SJCRH30 (cell line): ENCODE measurements at regions not wholly inside any gene's neighbourhood (a gene's known extent, or its start where the extent isn't known, plus 50 kb on each side); places are given as distances from the start of the nearest gene placed in this dataset.

Source experiments
- DNase-seq, 2 experiments: peaks; one replicate each; pipeline ENCODE4 v3.0.0-alpha.2; 2015 to 2020
- H3K27ac ChIP-seq: fragments of 250-450 bp; sonication (Bioruptor Pico); 2 replicates; pipeline ENCODE4 v1.5.1; 2020; ENCODE audit warnings: mild to moderate bottlenecking, moderate library complexity
- H3K27me3 ChIP-seq: fragments of 250-450 bp; sonication (Bioruptor Pico); 2 replicates; pipeline ENCODE4 v1.5.1; 2020; ENCODE audit warnings: mild to moderate bottlenecking, moderate library complexity
- H3K36me3 ChIP-seq: fragments of 250-450 bp; sonication (Bioruptor Pico); 2 replicates; pipeline ENCODE4 v1.5.1; 2020; ENCODE audit warnings: mild to moderate bottlenecking, moderate library complexity
- H3K4me1 ChIP-seq: fragments of 250-450 bp; sonication (Bioruptor Pico); 2 replicates; pipeline ENCODE4 v1.5.1; 2020; ENCODE audit warnings: mild to moderate bottlenecking, moderate library complexity
- H3K4me3 ChIP-seq: fragments of 250-450 bp; sonication (Bioruptor Pico); 2 replicates; pipeline ENCODE4 v1.5.1; 2020; ENCODE audit warnings: mild to moderate bottlenecking, moderate library complexity
- H3K9me3 ChIP-seq: fragments of 250-450 bp; sonication (Bioruptor Pico); replicated peaks from 2 replicates; pipeline ENCODE4 v1.5.1; 2020; ENCODE audit warnings: mild to moderate bottlenecking, moderate library complexity

- H3K4me3 ChIP-seq, result no peak overlapping the region
- H3K27me3 ChIP-seq, result no peaks in the 10 kb centered on the region
- no peaks in the 10 kb centered on the region for H3K4me1 ChIP-seq
- DNase-seq, result no peak
- H3K9me3 ChIP-seq, result no peaks in the 10 kb centered on the region
- no peak overlapping the region for H3K27ac ChIP-seq
- no peaks in the 10 kb centered on the region for H3K36me3 ChIP-seq
These were observed 121.1 kb upstream of the TMEM45B start for GRCh38 chr11:129694538-129694937.

- Histone ChIP-seq H3K4me1 (no peaks in the 10 kb centered on the region), H3K27ac (no peak overlapping the region), H3K27me3 (no peaks in the 10 kb centered on the region), H3K36me3 (no peaks in the 10 kb centered on the region), H3K4me3 (no peak overlapping the region), H3K9me3 (no peaks in the 10 kb centered on the region)
- DNase-seq, result no peak
These were observed 120.7 kb upstream of the TMEM45B start for GRCh38 chr11:129694966-129695365.

GRCh38 chr11:129695571-129696308 lies 119.9 kb upstream of the TMEM45B start:
- Histone ChIP-seq H3K4me3 (no peak overlapping the region), H3K27me3 (no peaks in the 10 kb centered on the region), H3K27ac (no peak overlapping the region), H3K9me3 (no peaks in the 10 kb centered on the region), H3K4me1 (no peaks in the 10 kb centered on the region), H3K36me3 (no peaks in the 10 kb centered on the region)
- peak; percentile 24 to 48 for DNase-seq

DNA sequence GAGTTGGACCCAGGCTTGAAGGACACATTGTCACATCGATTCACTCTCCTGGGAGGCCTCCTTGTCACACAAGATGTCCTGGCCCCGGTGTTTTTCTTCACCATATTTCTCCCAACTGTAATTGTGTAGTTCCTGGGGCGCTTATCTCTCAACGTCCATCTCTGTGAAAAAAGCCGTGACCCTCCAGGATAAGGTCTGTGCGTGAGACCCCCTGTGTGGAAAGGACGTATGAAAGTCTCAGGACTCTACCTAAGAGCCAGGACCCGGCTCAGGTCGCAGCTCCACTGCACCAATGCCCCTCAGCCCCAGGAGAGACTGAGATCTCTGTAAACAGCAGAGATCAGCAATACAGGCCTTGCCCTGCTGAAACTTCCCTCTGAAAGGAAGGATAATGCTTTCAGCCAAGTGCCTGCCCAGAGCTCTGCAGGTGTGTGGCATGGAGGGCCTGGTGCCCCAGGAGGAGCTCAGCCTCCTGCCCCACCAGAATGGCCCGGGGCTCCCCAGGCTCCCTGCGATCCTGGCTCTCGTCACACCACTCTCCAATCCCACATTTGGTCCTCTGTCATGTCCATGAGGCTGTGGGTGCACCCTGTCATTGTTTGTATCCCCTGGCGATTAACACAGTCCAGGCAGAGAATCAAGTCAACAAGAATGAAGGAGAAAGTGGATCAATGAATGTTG lies 119.2 kb upstream of the TMEM45B start:
- Histone ChIP-seq H3K9me3 (no peaks in the 10 kb centered on the region), H3K27ac (no peak overlapping the region), H3K4me1 (no peaks in the 10 kb centered on the region), H3K4me3 (no peak overlapping the region), H3K27me3 (no peaks in the 10 kb centered on the region), H3K36me3 (no peaks in the 10 kb centered on the region)
- DNase-seq, result no peak

DNA sequence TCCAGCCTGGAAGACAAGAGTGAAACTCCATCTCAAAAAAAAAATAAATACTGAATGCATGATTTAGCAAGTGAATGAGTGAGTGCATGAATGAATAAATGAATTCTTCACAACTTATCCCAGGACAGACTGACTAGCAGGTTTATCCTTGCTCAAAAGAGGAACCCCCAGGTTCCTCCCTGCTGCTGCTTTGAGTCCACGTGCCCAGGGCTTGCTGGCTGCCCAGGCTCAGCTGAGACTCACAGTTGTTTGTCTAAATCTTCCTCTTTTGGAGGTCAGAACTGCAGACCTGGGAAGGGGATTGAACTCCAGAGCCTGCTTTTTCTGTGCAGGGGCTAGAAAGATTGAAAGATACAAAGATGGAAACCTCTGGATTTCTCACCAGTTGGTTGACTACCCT lies 117.4 kb upstream of the TMEM45B start:
- no peak overlapping the region for H3K27ac ChIP-seq
- H3K27me3 ChIP-seq, result no peaks in the 10 kb centered on the region
- no peaks in the 10 kb centered on the region for H3K9me3 ChIP-seq
- no peaks in the 10 kb centered on the region for H3K36me3 ChIP-seq
- DNase-seq, result no peak
- H3K4me3 ChIP-seq, result no peak overlapping the region
- H3K4me1 ChIP-seq, result no peaks in the 10 kb centered on the region

DNA sequence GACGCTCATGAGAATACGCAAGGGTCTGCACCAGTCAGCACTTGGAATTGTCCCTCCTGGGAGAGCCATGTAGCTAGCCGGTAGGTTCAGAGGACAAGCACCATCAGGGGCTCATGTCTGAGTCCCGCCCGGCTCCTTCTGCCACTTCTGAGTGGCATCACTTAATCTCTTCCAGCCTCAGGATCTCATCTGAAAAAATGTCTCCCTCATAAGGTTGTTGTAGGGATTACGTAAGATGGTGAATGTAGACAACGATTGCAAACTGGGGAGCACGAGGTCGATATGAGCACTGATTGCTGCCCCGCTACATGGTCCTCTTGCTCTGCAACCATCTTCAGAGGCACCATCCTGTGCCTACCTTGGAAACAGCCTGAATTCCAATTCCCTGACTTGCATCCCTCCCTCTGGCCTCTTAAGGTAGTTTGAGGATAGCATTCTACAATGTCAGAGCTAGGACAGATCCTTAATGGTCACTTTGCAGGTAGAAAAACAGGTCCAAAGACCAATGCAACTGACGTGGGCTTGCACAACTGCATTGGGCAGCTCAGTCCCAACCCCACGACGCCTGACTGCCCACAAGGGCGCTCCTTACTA lies 115.8 kb upstream of the TMEM45B start:
- H3K4me3 ChIP-seq, result no peak overlapping the region
- H3K27me3 ChIP-seq, result no peaks in the 10 kb centered on the region
- H3K27ac ChIP-seq, result no peak overlapping the region
- H3K9me3 ChIP-seq, result no peaks in the 10 kb centered on the region
- no peaks in the 10 kb centered on the region for H3K4me1 ChIP-seq
- DNase-seq, result no peak
- no peaks in the 10 kb centered on the region for H3K36me3 ChIP-seq

DNA sequence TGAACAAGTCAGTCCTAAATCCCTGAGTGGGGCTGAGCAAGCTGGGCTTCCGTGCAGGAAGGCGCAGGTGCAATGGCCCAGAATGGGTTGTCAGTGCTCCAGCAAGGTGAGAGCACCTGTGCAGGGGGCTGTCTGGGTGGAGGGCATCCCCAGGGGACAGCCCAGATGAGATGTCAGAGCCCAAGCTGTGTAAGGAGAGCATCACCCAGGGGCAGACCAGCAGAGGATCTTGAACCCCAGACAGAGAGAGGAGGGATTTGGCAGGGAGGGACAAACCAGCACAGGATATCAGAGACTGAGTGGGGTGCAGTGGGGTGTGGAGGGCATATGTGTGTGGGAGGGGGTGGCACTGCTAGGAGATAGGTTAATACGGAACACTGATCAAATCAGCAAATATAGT lies 114.9 kb upstream of the TMEM45B start:
- H3K9me3 ChIP-seq, result no peaks in the 10 kb centered on the region
- no peak overlapping the region for H3K4me3 ChIP-seq
- H3K4me1 ChIP-seq, result no peaks in the 10 kb centered on the region
- no peaks in the 10 kb centered on the region for H3K36me3 ChIP-seq
- no peak overlapping the region for H3K27ac ChIP-seq
- H3K27me3 ChIP-seq, result no peaks in the 10 kb centered on the region
- no peak for DNase-seq

DNA sequence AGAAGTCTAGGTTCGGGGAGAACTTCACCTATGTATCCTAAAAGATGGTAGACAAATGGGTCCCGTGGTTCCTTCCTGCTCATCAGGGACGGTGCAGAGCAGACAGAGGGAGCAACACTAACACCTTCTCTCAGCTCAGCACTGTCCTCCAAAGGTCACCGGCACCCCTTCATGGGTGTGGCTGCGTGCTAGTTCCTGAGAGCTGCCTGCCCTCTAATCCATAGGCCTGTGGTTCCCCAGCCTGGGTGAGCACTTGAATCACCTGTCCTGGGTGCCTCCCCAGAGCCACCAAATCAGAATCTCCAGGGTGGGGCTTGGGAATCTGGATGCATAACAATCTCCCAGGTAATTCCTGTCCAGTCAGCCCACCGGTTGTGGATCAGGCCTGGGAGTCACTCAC lies 113.9 kb upstream of the TMEM45B start:
- H3K4me3 ChIP-seq, result no peak overlapping the region
- no peak for DNase-seq

DNA sequence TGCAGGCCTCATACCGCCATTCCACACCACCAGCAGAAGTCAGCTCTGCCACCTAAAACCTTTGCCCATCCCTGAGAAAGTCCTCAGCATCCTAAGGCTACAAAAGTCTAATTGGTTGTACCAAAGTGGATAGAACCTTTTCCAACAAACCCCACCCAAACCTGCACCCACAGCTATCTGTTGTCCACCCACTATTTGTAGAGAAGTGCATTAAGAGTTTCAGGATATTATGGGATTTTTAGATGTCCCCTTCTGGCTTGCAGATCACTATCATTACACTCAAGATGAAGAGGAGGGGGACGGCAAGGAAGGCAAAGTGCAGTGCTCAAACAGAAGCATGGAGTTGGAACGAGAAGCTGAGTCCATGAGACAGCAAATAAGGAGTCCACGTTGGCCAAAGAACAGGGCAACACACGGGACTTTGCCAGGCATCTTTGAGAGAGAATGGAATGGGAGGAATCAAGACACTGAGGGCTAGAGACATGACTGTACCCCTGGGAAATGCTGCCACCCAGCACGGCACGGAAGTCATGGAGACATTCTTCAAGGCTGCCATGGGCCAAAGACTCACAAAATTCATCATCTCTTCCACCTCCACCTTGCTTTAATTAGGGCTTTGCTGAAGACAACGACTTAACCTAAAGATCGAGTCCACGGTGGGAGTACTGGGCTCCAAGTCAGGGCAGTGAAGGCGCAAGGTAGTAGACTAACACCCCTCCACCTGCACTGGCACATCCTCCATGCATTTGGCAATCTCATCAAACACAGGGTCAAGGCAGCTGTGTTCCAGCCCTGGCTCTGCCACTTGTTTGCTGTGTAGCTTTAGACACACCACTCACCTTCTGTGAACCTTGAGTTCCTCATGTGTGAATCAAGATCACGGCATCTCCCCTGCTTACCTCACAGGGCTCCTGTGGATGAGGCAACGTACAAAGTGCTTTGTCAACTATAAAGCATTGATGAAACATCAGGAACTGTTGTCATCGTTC lies 112.9 kb upstream of the TMEM45B start:
- Histone ChIP-seq H3K4me1 (no peaks in the 10 kb centered on the region), H3K4me3 (no peak overlapping the region), H3K27ac (no peak overlapping the region), H3K9me3 (no peaks in the 10 kb centered on the region), H3K36me3 (no peaks in the 10 kb centered on the region), H3K27me3 (no peaks in the 10 kb centered on the region)
- DNase-seq, result no peak

More for the DNA sequence above, 113.9 kb upstream of the TMEM45B start:
- Histone ChIP-seq H3K9me3 (no peaks in the 10 kb centered on the region), H3K4me1 (no peaks in the 10 kb centered on the region), H3K27me3 (no peaks in the 10 kb centered on the region), H3K27ac (no peak overlapping the region), H3K36me3 (no peaks in the 10 kb centered on the region)

DNA sequence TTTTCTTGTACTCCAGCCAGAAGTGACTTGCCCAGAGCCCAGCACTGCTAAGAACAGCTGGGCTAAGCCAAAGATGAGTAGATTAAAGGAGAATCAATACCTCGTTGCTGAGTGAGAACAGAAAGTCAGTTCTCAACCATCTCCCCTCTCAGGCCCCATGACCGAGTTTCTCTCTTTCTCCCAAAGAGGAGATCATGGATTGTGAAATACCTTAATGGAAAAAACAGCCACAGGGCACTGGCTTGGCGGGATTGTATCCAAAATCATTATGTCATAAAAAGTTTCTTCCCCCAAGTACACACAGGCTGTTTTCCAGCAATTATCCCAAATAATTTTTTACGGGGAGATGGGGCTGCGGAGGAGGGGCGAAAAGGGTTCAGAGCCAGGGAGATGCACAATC lies 111.8 kb upstream of the TMEM45B start:
- Histone ChIP-seq H3K4me3 (no peak overlapping the region), H3K27me3 (no peaks in the 10 kb centered on the region), H3K36me3 (no peaks in the 10 kb centered on the region), H3K27ac (no peak overlapping the region), H3K9me3 (no peaks in the 10 kb centered on the region), H3K4me1 (no peaks in the 10 kb centered on the region)
- no peak for DNase-seq

DNA sequence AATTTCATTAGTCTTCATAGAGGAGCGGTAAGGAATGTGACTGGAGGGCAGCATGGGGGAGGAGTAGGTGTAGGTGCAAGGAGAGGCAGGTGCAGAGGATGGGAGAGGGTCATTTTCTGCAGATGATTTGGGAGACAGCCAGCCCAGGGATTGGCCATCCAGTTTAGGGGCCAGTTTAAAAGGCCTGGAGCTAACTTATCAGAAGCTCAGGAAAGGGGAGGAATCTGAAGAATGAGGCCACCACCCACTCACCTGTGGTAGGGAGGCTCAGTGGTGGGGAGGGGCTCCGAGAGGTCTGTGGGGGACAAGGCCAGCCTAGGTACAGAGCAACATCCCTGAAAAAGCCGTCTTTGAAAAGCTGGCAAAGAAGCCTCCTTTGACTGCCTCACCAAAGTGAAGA lies 110.8 kb upstream of the TMEM45B start:
- H3K4me3 ChIP-seq, result no peak overlapping the region
- H3K4me1 ChIP-seq, result no peaks in the 10 kb centered on the region
- no peaks in the 10 kb centered on the region for H3K9me3 ChIP-seq
- H3K27ac ChIP-seq, result no peak overlapping the region
- DNase-seq, result no peak
- no peaks in the 10 kb centered on the region for H3K36me3 ChIP-seq
- no peaks in the 10 kb centered on the region for H3K27me3 ChIP-seq

DNA sequence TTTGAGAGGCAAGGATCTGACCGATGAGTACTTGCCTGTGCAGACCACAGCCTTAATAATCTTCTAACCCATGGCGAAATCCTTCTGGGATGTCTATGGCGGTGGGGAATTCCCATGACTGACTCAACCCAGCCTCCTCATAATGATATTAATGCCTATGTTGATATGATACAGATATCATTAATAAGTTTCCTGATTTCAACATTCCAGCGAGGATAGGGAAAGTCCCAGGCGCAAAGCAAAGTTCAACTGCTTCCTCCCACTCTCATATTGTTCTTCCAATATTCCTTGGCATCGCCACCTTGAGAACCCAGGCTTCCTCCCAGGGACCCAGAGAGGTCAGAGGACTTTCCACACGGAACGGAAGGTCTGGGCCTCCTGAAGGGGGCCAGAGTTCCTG lies 110.3 kb upstream of the TMEM45B start:
- no peak overlapping the region for H3K27ac ChIP-seq
- no peaks in the 10 kb centered on the region for H3K27me3 ChIP-seq

GRCh38 chr11:129705933-129706332 lies 109.7 kb upstream of the TMEM45B start:
- no peak for DNase-seq
- Histone ChIP-seq H3K4me1 (no peaks in the 10 kb centered on the region), H3K27ac (no peak overlapping the region), H3K36me3 (no peaks in the 10 kb centered on the region), H3K4me3 (no peak overlapping the region), H3K27me3 (no peaks in the 10 kb centered on the region), H3K9me3 (no peaks in the 10 kb centered on the region)

More for the DNA sequence above, 110.3 kb upstream of the TMEM45B start:
- Histone ChIP-seq H3K9me3 (no peaks in the 10 kb centered on the region), H3K4me1 (no peaks in the 10 kb centered on the region), H3K4me3 (no peak overlapping the region), H3K36me3 (no peaks in the 10 kb centered on the region)
- no peak for DNase-seq

- Histone ChIP-seq H3K9me3 (no peaks in the 10 kb centered on the region), H3K27me3 (no peaks in the 10 kb centered on the region), H3K36me3 (no peaks in the 10 kb centered on the region), H3K4me3 (no peak overlapping the region), H3K27ac (no peak overlapping the region), H3K4me1 (no peaks in the 10 kb centered on the region)
- no peak for DNase-seq
These were observed 105.7 kb upstream of the TMEM45B start for GRCh38 chr11:129709801-129710398.
